ENCODE measurements at regions not wholly inside any gene's neighbourhood (a gene's known extent, or its start where the extent isn't known, plus 50 kb on each side); places are given as distances from the start of the nearest gene placed in this dataset.
"Not testable (repeated sequence)": the region's sequence is repeated elsewhere in the genome, so short reads cannot be mapped to it uniquely, and the experiment has no call there.

GRCh38 chr11:135008412-135008811, 596.4 kb upstream of the B3GAT1 start:
- TF ChIP-seq CTCF (IDR thresholded peaks at IDR 0.05; ENCODE audit: borderline replicate concordance, control extremely low read depth, extremely low read depth, insufficient read depth, missing control alignments): no peak
- in situ Hi-C loops (cut with MboI; ENCODE audit: low sequenced_read_pairs, unreplicated experiment): no loop called here
- no peak for DNase-seq (ENCODE audit: low spot score)

- in situ Hi-C loops (cut with MboI; ENCODE audit: low sequenced_read_pairs, unreplicated experiment): no loop called here
- no peak for DNase-seq (ENCODE audit: low spot score)
Observed at GRCh38 chr11:135008001-135008405, 596.0 kb upstream of the B3GAT1 start.

GRCh38 chr11:135006800-135007199, 594.8 kb upstream of the B3GAT1 start:
- no peak for TF ChIP-seq CTCF (IDR thresholded peaks at IDR 0.05; ENCODE audit: borderline replicate concordance, control extremely low read depth, extremely low read depth, insufficient read depth, missing control alignments)
- in situ Hi-C loops (cut with MboI; ENCODE audit: low sequenced_read_pairs, unreplicated experiment): no loop called here
- DNase-seq (ENCODE audit: low spot score): no peak

More at GRCh38 chr11:135008001-135008405, 596.0 kb upstream of the B3GAT1 start:
- TF ChIP-seq CTCF (IDR thresholded peaks at IDR 0.05; ENCODE audit: borderline replicate concordance, control extremely low read depth, extremely low read depth, insufficient read depth, missing control alignments): no peak

- DNase-seq (ENCODE audit: low spot score): no peak
- in situ Hi-C loops (cut with MboI; ENCODE audit: low sequenced_read_pairs, unreplicated experiment): no loop called here
- TF ChIP-seq CTCF (IDR thresholded peaks at IDR 0.05; ENCODE audit: borderline replicate concordance, control extremely low read depth, extremely low read depth, insufficient read depth, missing control alignments): no peak
Observed at GRCh38 chr11:135004495-135004894, 592.5 kb upstream of the B3GAT1 start.

- in situ Hi-C loops (cut with MboI; ENCODE audit: low sequenced_read_pairs, unreplicated experiment): no loop called here
- TF ChIP-seq CTCF (IDR thresholded peaks at IDR 0.05; ENCODE audit: borderline replicate concordance, control extremely low read depth, extremely low read depth, insufficient read depth, missing control alignments): no peak
- DNase-seq (ENCODE audit: low spot score): no peak
Observed at GRCh38 chr11:135002236-135002635, 590.2 kb upstream of the B3GAT1 start.

GRCh38 chr11:135001581-135001980, 589.5 kb upstream of the B3GAT1 start:
- in situ Hi-C loops (cut with MboI; ENCODE audit: low sequenced_read_pairs, unreplicated experiment): no loop called here
- TF ChIP-seq CTCF (IDR thresholded peaks at IDR 0.05; ENCODE audit: borderline replicate concordance, control extremely low read depth, extremely low read depth, insufficient read depth, missing control alignments): no peak
- DNase-seq (ENCODE audit: low spot score): no peak

- DNase-seq (ENCODE audit: low spot score): not testable (repeated sequence)
Observed at GRCh38 chr11:135001065-135001464, 589.0 kb upstream of the B3GAT1 start.

More at GRCh38 chr11:135001065-135001464, 589.0 kb upstream of the B3GAT1 start:
- in situ Hi-C loops (cut with MboI; ENCODE audit: low sequenced_read_pairs, unreplicated experiment): not testable (repeated sequence)

Measured in GM13976 (cell line).